GM19438 (cell line): ENCODE measurements at regions not wholly inside any gene's neighbourhood (a gene's known extent, or its start where the extent isn't known, plus 50 kb on each side); places are given as distances from the start of the nearest gene placed in this dataset.

Experiments used
- ATAC-seq: cut with Tn5 transposase; IDR thresholded peaks from one replicate; pipeline ENCODE4 v1.9.1; 2021; ENCODE audit warnings: low read depth; ENCODE audit not compliant: unreplicated experiment

- ATAC-seq = no peak
These were observed 311.7 kb upstream of the SEMA6D start for GRCh38 chr15:47405365-47406162.

- ATAC-seq = no peak
These were observed 309.6 kb upstream of the SEMA6D start for GRCh38 chr15:47407692-47408091.

DNA sequence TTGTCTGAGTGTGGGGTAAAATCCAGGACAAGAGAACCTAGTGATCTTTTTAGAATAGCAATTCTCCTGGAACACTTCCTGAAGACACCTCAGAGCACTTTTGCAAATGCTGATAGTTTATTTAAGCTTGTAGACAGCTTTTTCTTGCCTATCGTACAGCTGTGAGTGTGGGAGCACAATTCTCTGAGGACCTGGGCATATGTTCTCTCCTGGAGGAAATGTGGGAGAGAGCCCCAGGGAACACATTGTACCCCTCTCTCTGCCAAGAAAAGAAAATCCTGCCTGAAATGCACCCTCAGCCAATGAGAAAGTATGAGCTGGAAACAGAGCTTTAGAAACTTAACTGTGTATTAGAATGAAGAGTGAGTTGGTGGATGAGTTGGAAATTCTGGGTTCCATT is 308.3 kb upstream of the SEMA6D start:
- ATAC-seq = no peak

DNA sequence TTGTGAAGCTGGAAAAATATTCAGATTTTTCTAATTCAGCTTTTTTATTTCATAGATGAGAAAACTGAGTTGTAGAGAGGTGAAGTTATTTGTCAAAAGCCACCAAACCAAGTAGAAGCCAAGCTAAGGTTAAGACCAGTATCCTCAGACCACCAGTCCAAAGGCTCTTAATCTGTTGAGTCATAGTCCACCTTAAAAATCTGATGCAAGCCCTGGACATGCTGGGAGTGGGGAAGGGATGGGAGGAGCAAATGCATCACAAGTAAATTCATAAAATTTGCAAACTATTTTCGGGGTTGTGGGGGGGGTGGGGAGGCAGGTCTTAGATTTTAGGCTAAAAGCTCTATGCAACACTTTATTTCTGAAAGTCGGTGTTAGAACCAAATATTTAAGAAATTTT is 307.7 kb upstream of the SEMA6D start:
- ATAC-seq = no peak

GRCh38 chr15:47410247-47410646 is 307.1 kb upstream of the SEMA6D start:
- no peak for ATAC-seq

DNA sequence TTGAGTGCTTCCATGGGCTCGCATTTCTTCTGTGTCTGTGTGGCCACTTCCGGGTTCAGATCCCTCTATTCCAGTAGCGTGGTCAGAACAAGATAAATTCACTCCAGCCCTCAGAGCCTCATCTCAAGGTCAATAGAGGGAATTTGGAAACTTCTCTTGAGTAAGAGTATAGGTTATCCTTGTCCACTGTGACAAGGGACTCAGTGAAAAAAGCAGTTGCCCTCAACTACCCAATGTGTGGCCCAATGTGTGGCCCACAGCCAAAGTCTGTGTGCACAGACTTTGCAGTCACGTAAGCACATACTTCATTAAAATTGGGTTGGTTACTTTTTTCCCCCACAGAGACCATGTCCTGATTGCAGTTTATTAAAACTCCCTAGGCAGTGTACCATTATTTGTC is 305.6 kb upstream of the SEMA6D start:
- ATAC-seq = no peak

- ATAC-seq = no peak
These were observed 305.2 kb upstream of the SEMA6D start for GRCh38 chr15:47412136-47412535.

DNA sequence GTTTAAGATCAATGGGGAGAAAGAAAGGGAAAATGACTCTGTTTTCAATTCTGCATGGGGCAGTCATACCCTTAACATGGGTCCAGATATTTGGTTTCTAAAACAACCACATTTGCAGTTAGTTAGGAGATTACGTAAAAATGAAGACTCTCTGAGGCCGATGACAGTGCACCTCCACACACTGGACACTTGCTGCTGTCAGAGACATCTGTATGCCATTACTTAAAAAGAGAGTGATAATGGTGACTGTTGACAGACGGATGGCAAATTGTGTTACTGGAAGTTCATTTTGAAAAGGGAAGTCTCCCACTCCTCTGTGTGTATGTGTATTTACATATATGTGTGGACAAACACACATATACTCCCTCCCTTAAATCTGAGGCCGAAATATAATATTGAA is 304.5 kb upstream of the SEMA6D start:
- ATAC-seq = no peak

GRCh38 chr15:47414207-47414606 is 303.1 kb upstream of the SEMA6D start:
- no peak for ATAC-seq

GRCh38 chr15:47415539-47415971 is 301.8 kb upstream of the SEMA6D start:
- no peak for ATAC-seq

DNA sequence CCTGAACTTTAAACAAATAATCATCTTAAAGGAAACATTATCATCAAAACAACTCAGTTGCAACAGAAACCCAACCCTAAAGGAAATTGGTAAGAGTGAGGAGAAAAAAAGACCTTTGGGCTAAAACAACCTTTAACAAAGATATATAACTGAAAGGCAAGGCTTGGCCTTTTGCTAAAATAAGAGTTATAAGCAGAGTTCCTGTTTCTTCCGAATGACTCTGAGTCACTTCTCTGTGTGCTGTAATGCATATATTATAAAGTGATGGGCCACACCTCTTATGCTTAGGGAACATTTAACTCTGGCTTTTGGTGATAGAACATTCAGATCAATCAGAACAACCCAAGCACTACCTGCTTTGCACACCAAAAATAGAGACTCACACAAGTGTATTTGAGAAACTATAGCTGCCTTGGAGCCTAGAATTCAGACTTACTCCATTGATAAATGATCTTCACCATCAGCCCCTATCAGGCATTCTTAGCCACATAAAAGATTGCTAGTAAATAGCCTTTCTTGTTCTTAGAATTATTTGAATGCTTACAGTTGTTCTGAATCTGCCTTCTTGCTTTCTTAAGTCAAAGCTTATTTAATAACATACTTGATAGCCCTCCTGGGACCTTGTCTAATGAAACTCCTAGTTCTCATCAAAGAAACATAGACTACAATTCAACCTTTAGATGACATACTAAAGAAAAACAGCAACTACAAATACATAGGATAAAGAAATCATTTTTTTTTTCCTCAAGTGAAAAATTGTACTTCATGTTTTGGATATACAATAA is 294.2 kb upstream of the SEMA6D start:
- ATAC-seq = no peak

GRCh38 chr15:47427463-47427862 is 289.8 kb upstream of the SEMA6D start:
- no peak for ATAC-seq

DNA sequence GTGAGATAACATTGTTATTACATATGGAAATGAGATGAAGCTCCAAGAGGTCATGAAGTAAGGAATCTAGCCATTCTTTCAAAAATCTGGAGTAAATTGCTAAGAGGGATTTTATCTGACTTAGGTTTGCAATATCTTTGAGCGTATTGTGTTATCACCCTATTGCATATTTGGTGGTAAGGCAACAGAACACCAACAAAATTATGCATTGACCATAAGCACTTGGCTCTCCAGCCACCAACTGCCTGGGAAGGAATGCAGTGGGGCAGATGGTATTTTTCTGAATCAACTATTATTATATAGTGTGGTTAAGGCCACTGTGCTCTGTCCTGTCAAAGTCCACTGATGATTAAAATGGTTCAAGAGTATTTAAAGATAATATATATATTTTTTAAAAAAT is 287.9 kb upstream of the SEMA6D start:
- no peak for ATAC-seq

DNA sequence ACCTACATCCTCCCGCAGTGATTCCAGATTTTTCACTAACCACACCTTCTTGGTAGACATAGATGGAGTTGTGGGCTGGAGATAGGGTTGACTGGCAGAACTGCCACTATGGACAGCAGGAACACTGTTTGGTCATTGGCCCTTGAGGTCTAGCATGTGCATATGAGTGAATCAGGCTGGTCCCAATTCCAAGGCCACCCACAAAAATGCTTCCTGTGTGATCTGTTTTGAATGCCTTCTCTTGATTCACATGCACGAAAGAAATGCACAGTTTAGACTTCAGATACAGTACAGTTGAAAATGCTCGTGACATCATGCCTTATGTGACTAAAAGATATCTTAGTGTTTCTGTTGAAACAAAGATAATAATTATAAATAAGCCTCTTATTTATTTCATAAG is 285.8 kb upstream of the SEMA6D start:
- ATAC-seq = no peak

DNA sequence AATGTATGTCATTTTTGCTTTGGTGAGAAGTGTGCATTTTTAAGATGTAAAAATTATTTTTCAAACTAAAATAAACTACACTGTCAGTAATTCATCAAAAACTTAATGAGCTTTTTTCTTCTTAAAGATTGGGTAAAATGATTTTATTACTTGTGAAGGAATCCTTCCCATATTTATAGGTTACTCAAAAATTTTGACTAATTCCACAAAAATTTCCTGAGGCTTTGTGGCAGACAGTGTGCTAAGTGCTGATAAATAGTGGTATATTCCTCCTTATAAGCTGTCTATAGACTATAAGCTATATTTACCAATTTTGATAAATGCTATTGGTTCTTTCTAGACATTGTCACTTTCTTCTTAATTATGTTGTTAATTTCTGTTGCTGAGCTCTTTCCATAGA is 284.5 kb upstream of the SEMA6D start:
- ATAC-seq = no peak

GRCh38 chr15:47434596-47434995 is 282.7 kb upstream of the SEMA6D start:
- no peak for ATAC-seq

DNA sequence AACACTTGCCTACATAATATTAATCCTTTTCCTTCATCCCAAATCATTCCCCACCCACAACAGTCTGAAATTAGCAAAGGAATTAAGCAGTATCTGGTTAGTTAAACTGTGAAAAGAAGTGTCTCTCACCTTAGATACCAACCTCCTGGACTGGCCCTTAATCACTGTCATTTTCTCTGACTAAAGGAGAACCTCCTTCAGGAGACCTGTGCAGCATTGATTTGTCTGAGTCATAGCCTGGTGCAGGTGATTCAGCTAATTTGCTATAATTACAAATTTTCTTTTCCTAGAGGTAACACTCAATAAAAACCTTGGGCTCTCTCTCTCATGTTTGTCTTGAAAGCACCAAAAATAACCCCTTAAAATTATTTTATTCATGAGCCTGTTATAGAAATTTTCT is 279.8 kb upstream of the SEMA6D start:
- ATAC-seq = no peak

DNA sequence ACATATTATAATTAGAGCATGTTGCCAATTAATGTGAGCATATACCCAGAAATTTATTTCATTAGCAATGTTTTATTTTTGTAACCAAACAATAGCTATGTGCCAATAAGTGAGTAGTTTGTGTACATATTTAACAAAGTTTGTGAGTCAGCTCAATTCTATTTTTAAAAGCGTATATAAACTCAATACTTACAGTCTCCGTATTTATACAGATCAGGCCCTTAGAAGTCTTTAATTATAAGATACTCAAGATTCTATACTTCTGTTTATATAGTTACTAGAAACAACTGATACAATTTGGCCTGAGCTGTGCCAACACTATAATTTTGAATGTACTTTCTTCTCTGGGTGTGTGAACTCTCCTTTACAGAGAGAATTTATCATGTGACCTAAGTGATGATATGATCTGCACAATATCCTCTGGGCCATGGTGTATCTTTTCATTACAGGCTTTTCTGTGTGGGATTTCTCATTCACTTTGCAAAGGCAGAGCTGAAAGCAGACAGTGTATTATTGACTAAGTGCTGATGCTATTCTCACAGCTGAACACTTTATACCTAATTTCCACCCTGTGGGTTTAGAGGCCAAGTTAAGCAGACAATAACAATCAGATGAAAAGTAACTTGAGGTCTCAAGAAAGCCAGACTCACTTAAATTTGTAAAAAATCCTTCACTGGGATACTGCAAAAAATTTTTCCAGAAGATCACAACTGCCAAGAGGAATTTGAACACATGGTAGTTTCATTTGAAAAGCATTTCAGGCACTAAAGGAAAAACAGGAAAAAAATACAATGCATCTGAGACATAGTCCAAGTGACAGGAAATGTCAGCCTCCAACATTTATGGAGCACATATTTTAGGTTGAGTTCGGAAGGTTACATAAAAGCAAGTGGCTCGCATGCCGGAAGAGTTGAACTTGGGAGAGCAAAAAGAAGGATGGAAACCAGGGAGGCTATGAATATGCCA is 277.9 kb upstream of the SEMA6D start:
- no peak for ATAC-seq

- ATAC-seq = no peak
These were observed 274.9 kb upstream of the SEMA6D start for GRCh38 chr15:47442371-47442770.

DNA sequence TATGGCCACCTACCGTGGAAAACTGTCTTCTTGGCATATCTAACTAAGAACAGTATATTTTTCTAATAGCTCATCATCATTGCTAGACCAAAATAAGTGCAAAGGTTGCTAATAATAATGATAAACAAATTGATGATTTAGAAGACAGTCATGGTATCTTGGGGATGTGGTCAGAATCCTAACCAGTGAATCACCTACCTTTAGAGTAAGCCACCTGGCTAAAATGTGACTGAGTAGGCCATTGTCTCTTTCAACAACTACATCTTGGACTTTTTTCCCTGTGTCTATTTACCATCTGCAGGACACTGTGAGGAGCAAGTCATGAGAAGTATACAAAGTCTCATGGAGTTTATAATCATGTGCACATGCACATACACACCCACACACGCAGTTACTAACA is 273.5 kb upstream of the SEMA6D start:
- ATAC-seq = no peak
